Hippocampal formation (tissue), 2 donors: ENCODE measurements at regions not wholly inside any gene's neighbourhood (a gene's known extent, or its start where the extent isn't known, plus 50 kb on each side); places are given as distances from the start of the nearest gene placed in this dataset.
"Not testable (repeated sequence)": the region's sequence is repeated elsewhere in the genome, so short reads cannot be mapped to it uniquely, and the experiment has no call there.

Source experiments
- DNase-seq, 2 donors: peaks; one replicate each; lab custom pipeline; 2025; lab: John Stamatoyannopoulos, UW

DNA sequence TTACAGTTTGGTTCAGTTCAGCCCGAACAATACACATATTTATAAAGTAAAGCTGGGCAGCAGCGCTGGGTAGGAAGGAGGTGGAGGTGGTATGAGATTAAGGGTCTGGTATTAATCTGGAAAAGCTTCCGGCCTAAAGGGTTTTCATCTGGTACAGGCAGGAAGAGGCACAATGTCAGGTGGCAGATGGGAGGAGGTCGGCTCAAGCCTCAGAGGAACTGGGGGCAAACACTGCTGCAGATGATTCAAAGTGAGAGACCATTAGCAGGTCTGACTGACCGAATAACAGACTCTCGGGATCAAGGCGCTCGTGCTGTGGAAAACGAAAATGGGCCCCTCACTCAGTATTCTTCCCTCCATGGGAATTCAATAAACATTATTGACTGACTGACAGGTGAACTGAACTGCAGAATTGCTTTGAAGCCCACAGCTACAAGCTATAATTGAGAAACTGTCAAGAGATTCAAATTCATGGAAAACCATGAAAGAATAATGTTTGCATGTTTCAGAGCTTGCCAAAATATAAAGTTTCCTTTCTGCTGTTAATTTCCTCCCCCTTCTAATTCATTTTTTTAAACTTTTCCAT is 75.3 kb downstream of the TMEM167A start:
- DNase-seq, result no peak

GRCh38 chr5:83000922-83001321 is 76.3 kb downstream of the TMEM167A start:
- DNase-seq, result no peak

DNA sequence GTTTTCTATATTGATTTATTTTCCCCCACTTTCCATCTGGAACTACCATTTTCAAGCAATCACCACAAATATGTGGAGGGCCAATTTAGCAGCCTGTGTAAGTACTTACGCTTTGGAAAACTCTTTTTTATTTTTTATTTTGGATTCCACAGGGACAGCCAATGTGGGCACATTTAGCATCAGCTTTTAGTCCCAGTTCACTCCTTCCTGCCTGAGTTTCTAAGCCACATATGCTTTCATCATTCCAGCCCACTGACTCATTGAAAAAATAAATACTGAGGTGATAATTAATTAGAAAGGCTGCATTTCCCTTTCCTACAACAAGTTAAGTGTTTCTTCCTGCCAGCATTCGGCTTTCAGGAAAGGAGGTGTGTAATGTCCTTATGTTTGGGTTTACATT is 76.8 kb downstream of the TMEM167A start:
- DNase-seq, result no peak

GRCh38 chr5:82993416-82993815 is 83.8 kb downstream of the TMEM167A start:
- no peak for DNase-seq

GRCh38 chr5:82992646-82993045 is 84.5 kb downstream of the TMEM167A start:
- DNase-seq, result no peak

DNA sequence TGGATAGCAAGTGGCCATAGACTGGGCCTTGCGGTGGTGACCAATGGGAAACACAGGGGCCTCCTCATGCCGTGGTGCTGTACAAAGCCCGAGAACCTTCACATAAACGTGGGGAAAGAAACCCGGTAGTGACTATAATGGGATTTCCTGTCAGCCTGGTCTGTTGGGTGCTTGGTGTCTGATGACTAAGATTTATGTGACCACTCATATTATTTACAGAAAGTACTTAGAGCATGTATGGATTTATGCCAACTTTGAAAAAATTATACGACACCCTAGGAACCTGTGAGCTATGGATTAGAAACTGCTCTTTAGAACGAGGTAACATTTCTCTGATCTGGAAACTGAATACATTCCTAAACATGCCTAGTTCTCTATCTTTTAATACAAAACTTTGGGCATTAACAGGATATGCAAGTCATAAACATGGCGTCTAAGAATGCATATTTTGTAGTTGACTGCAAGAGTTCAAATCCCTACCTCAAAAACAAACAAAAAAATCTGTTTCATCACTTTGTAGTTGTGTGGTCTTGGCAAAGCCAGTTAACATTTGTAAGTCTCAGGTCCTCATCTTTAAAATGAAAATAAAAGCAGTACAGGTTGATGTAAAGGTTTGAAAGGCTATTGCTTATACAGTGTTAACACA is 85.4 kb downstream of the TMEM167A start:
- DNase-seq, result no peak

- no peak for DNase-seq
Observed at GRCh38 chr5:82991059-82991458, 86.1 kb downstream of the TMEM167A start.

- no peak for DNase-seq
Observed at GRCh38 chr5:82987188-82987587, 90.0 kb downstream of the TMEM167A start.

GRCh38 chr5:82986404-82986803 is 90.8 kb downstream of the TMEM167A start:
- no peak for DNase-seq

GRCh38 chr5:82985763-82986162 is 91.4 kb downstream of the TMEM167A start:
- no peak for DNase-seq

- DNase-seq, result no peak
Observed at GRCh38 chr5:82984786-82985735, 92.1 kb downstream of the TMEM167A start.

GRCh38 chr5:82982846-82983245 is 94.3 kb downstream of the TMEM167A start:
- DNase-seq, result no peak

DNA sequence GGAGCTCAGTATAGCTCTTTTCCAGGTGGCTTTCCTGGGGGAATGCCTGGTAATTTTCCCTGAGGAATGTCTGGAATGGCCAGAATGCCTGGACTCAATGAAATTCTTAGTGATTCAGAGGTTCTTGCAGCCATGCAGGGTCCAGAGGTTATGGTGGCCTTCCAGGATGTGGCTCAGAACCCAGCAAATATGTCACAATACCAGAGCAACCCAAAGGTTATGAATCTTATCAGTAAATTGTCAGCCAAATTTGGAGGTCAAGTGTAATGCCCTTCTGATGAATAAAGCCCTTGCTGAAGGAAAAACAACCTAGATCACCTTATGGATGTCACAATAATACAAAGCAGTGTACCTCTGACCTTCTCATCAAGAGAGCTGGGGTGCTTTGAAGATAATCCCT is 100.3 kb downstream of the TMEM167A start:
- DNase-seq, result not testable (repeated sequence)

DNA sequence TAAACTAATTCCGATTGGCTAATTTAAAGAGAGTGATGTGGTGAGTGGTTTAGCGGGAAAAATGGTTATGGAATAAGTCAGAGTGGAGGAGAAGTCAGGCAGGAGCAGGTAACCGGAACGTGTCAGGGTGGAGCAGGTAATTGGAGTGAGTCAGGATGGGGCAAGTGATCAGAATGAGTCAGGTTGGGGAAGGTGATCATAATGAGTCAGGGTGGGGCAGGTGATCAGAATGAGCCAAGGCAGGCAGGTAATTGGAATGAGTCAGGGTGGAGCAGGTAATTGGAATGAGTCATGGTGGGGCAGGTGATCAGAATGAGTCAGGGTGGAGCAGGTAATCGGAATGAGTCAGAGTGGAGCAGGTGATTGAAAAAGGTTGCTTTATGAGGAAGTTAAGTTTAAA is 101.4 kb downstream of the TMEM167A start:
- no peak for DNase-seq

DNA sequence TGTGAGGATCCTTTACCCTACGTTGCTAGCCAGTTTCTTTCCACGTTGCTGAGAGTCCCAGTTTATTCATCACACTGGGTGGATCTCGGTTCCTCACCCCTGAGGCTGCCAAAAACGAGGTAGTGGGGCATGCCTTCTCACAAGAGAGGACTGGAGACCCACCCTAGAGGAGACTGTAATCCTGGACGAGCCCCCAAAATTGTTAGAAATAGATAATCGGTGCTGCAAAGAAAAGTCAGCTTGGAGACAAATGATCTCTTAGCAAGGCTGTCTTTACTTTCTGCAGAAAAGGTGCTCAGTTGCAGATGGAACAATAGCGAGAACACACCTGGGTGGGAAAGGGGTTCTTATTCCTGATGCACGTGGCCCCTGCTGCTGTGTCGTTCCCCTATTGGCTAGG is 101.8 kb downstream of the TMEM167A start:
- no peak for DNase-seq

DNA sequence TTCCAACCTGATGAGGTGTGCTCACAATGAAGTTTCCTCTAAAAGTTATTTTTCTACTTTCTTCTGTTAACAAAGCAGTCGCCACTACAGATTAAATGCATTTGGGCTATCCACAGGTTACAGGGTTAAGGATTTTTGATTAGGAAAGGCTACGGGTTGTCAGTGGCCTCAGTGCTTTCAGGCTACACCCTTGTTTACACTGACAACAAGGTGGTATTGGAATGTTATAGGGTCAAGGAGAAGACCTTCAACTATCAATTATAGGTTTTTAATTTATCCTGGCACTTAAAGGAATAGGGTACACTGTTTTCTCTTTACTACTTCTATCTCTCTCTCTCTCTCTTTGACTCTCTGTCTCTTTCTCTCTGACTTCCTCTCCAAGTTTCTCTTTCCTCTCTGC is 102.8 kb downstream of the TMEM167A start:
- not testable (repeated sequence) for DNase-seq

DNA sequence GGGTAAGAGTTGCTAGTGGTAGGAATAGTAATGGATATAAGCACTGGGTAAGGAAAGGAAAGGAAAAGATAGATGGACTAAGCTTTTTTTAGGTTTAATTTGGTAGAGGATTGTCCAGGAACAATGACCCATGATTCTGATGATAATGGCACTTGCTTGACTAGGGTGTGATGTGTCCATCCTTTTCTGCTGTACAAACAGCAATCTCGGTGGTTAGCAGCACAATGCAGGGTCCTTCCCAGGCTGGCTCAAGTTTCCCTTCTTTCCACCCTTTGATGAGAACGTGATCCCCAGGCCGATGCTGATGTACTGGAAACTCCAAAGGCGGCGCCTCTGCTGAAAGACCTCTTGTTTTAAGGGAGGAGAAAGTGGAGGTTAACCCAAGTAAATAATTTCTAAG is 105.3 kb downstream of the TMEM167A start:
- DNase-seq, result no peak

GRCh38 chr5:82971034-82971806 is 106.0 kb downstream of the TMEM167A start:
- DNase-seq, result not testable (repeated sequence)

DNA sequence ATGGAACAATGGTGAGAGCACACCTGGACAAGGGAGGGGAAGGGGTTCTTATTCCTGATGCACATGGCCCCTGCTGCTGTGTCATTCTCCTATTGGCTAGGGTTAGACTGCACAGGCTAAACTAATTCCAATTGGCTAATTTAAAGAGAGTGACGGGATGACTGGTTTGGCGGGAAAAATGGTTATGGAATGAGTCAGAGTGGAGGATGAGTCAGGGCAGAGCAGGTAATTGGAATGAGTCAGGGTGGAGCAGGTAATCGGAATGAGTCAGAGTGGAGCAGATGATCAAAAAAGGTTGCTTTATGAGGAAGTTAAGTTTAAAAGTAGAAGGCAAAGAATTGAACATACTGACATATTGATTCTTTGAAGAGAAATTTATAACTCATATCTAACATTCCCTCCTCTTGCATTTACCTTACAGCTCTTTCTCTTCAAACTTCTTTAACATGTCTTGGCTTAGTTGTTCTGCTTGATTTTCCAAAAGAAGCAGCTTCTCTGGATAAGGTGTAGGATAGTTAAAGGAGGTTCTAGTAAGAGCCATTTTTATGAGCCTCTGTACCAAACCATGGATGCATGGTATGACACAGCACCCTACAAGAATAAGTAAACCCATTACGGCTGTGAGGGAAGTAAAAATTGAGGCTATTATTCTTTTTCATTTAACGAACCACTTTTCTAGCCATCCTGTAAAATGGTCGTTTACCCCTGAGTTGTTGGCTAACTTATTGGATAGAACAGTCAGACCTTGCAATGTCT is 107.8 kb downstream of the TMEM167A start:
- DNase-seq, result not testable (repeated sequence)

DNA sequence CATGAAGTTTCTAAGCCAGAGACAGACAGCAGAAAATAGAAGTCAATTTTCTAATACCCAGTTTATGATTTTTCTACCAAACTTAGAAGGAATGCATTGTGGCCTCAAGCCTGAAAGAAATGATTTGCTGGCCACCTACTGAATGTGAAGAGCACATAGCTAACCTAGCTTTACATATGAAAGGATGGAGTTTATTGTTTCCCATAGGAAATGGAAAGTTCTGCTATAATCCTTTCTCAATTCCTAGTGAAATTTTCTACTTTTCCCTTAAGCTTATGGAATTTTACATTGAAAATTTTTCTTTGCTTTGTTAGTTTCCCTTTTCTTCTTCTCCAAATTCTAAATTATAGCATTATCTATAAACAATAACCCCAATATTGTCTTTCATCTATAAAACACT is 110.1 kb downstream of the TMEM167A start:
- DNase-seq, result no peak

DNA sequence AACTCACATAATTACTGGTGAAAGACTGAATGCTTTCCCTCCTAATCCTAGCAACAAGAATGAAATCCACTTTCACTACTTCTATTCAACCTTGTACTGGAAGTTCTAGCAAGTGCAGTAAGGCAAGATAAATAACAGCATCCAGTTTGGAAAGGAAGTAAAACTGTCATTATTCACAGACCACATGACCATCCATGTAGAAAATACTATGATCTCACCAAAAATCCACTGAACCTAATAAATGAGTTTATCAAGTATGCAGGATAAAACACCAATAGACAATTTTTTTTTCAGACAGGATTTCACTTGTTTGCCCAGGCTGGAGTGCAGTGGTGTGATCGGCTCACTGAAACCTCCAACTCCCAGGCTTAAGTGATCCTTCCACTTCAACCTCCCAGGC is 117.7 kb downstream of the TMEM167A start:
- no peak for DNase-seq
